ENCODE measurements at regions not wholly inside any gene's neighbourhood (a gene's known extent, or its start where the extent isn't known, plus 50 kb on each side); places are given as distances from the start of the nearest gene placed in this dataset.

DNA sequence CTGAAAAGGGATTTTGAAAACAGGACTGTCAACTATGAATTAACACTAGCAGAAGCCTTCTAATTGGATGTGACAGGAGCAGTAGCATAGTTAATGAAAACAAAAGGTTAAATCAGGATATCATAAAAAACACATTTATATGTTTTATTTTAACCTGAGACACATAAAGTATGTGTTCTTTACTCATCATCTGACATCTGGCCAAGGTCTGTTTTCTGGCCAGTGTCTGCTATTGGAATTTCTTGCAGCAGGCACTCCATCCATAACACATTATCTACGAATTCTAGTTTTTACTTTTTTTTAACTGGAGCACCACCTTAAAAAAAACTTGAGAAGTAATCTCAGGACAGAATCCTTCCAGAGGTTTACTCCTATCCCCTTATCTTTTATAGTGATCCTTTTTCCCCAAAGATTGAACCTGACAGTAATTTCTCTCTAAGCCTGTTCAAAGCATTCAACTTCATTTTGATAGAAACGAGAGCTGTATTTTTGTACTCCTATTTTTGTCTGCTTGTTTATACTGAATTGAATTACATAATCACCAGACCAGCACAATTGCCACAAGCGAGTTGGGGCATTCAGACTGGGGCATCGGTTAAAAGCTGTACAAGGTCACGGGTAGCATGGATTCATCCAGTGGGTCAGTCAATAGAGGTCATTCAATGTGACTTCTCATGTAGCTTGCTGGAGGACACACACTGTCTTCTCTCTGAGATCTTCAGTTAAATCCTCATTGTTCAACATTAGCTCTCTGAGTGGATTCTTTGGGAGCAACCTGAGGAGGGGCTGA is 205.6 kb upstream of the CLINT1 start:
- H3K4me1 Mint-ChIP-seq, result no peaks in the 10 kb centered on the region
- ATAC-seq (no peak), DNase-seq (no peak)
- peaks cover 6% of the 10 kb centered on the region for H3K27me3 Mint-ChIP-seq
- H3K9me3 Mint-ChIP-seq, result no peaks in the 10 kb centered on the region
- H3K4me3 Mint-ChIP-seq, result no peak overlapping the region
- H3K36me3 Mint-ChIP-seq (ENCODE audit: low read depth), result no peaks in the 10 kb centered on the region
- H3K27ac Mint-ChIP-seq, result no peak overlapping the region

DNA sequence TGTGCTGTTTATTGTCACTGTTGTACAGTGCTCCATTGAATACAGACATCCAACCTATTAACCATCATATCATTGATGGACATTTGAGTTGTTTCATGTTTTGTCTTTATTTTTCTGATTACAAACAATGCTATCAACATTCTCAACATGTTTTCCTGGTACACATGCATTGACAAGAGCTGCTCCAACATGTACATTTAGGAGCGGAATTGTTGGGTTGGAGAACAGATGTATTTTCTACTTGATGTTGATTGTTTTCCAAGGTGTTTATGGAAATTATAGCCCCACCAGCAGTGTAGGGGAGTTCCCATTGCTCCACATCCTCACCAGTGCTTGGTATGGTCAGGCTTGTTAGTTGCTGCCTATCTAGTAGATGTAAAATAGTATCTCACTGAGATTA is 204.1 kb upstream of the CLINT1 start:
- Mint-ChIP-seq H3K27ac (no peak overlapping the region), H3K4me1 (no peaks in the 10 kb centered on the region), H3K36me3 (ENCODE audit: low read depth) (no peaks in the 10 kb centered on the region), H3K4me3 (no peak overlapping the region), H3K27me3 (peaks cover 9% of the 10 kb centered on the region), H3K9me3 (no peaks in the 10 kb centered on the region)
- ATAC-seq (no peak), DNase-seq (no peak)

DNA sequence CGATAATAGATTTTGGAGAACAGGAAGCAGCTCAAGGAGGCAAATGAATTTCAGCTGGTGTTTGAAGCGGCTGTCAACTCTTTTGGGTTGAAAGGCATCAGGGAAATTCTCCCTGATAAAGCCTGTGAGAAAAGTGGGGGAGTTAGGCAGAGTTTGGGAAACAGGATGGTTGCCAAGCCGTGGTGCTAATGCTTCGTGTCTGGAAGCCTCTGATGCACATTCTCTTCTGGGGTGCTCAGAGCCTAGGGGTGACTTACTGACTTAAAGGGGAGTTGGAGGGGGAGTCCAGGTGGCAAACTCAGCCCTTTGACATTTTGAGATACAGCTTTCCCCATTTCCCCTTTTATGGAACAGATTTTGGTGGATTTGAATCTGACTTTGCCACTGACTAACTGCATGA is 202.5 kb upstream of the CLINT1 start:
- ATAC-seq, result no peak
- H3K9me3 Mint-ChIP-seq, result no peaks in the 10 kb centered on the region
- no peak overlapping the region for H3K27ac Mint-ChIP-seq
- no peaks in the 10 kb centered on the region for H3K4me1 Mint-ChIP-seq
- H3K36me3 Mint-ChIP-seq (ENCODE audit: low read depth), result no peaks in the 10 kb centered on the region
- H3K4me3 Mint-ChIP-seq, result no peak overlapping the region
- H3K27me3 Mint-ChIP-seq, result peaks cover 9% of the 10 kb centered on the region
- DNase-seq, result no peak

DNA sequence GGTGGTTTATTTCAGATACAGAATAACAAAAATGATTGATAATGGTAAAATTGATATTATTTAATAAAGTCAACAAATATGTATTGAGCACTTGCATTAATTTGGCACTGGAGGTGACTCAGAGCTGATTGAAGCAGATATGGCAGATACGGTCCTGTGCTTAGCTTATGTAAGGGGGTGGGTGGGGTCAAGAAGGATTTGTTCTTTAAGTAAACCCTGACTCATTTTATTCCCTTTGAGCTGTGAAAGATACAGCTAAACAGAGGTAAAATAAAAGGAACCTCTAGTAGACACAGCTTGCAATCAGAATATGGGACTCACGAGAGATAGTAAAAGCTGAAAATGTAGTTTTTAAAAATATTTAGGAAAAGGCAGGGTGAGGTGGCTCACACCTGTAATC is 201.3 kb upstream of the CLINT1 start:
- Mint-ChIP-seq H3K27ac (no peak overlapping the region), H3K9me3 (no peaks in the 10 kb centered on the region), H3K36me3 (ENCODE audit: low read depth) (no peaks in the 10 kb centered on the region), H3K4me3 (no peak overlapping the region), H3K4me1 (no peaks in the 10 kb centered on the region), H3K27me3 (peaks cover 9% of the 10 kb centered on the region)
- DNase-seq (no peak), ATAC-seq (no peak)

DNA sequence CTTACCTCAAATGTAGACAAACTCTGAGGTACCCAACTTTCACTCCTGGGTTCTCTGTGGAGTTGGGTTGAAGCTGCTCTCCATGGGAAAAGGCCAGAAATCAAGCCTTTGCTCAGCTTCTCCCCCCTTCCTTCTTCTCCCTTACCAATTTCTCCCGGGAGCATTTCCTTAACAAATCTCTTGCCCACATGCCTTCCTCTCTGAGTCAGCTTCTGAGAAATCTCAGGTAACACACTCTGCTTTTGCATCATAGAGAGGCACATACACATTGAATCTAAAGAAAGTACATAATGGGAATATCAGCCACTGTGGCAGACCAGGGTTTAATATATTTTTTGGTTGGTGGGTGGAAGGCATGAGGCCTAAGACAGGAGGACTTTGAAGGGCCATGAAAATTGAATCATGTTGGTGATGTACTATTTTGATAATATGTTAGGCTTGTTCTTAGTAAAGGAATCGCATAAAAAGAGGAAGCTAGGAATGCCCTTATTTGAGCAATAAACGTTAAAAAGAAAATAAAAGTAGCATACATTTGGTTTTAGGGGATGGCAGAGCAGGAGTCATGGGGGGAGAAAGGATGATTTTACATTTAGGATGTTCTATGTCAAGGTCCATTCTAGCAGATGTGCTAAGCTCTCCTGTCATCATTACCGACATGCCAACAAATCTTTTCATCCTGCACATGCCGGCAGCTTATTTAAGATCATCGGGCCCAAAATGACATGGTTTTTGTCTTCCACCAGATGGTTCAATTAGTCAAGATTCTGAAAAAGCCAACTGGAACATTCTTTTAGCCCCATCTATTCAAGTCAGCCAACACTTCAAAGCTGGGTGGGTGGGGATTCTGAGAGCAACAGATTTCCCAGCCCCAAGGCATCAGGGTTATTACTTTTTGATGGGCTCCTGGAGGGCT is 199.5 kb upstream of the CLINT1 start:
- no peak for DNase-seq
- no peak overlapping the region for H3K4me3 Mint-ChIP-seq
- H3K4me1 Mint-ChIP-seq, result no peaks in the 10 kb centered on the region
- H3K27me3 Mint-ChIP-seq, result peaks cover 11% of the 10 kb centered on the region
- no peak for ATAC-seq
- no peaks in the 10 kb centered on the region for H3K9me3 Mint-ChIP-seq
- H3K36me3 Mint-ChIP-seq (ENCODE audit: low read depth), result no peaks in the 10 kb centered on the region
- H3K27ac Mint-ChIP-seq, result no peak overlapping the region

DNA sequence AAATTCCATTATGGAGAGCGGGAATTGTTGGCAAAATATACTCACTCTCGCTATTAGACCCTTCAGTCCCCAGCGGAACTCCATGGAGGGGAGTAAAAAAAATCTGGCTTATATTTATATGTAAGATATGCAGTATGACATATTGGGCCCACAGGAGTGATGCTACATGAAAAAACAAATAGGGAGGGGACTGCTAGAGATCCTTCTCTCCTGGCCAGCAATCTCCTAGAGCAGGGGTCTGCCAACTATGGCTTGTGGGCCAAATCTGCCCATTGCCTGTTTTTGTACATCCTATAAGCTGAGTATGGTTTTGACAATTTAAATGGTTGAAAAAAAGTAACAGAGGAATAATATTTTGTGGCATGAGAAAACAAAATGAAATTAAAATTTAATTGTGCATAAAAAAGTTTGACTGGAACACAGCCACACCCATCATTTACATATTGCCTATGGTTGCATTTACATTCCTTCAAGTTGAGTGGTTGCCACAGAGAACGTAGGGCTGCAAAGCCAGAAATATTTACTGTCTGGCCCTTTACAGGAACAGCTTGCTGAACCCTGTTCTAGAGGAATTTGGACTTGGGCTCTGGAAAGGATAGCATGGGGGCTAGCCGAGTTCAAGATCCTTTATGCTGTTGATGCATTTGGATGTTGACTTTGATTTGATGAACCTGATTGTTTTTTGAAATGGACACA is 197.3 kb upstream of the CLINT1 start:
- H3K4me3 Mint-ChIP-seq, result no peak overlapping the region

DNA sequence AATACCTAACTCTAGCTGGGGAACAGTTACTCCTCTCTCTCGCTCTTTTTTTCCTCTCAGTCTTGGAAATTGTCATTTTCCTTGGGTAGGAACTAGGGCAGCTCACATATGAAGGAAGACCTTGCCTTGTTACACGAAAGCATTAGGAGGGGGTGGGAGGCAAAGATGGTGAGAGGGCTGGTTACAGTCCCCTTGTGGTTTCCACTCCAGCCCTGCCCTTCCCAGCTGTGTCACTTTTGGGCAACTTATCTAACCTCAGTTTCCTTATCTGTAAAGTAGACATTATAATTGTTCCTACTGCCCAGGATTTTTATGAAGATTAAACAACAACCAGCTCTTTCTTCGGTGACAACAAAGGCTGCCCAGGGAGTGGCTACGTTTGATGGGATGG is 196.2 kb upstream of the CLINT1 start:
- ATAC-seq, result no peak
- H3K9me3 Mint-ChIP-seq, result no peaks in the 10 kb centered on the region
- H3K4me1 Mint-ChIP-seq, result no peaks in the 10 kb centered on the region
- H3K36me3 Mint-ChIP-seq (ENCODE audit: low read depth), result no peaks in the 10 kb centered on the region
- DNase-seq, result no peak
- no peak overlapping the region for H3K4me3 Mint-ChIP-seq
- H3K27me3 Mint-ChIP-seq, result peaks cover 16% of the 10 kb centered on the region
- H3K27ac Mint-ChIP-seq, result no peak overlapping the region

More for the DNA sequence above, 197.3 kb upstream of the CLINT1 start:
- Mint-ChIP-seq H3K27ac (no peak overlapping the region), H3K9me3 (no peaks in the 10 kb centered on the region), H3K4me1 (no peaks in the 10 kb centered on the region), H3K36me3 (ENCODE audit: low read depth) (no peaks in the 10 kb centered on the region), H3K27me3 (peaks cover 14% of the 10 kb centered on the region)
- DNase-seq, result no peak
- no peak for ATAC-seq

DNA sequence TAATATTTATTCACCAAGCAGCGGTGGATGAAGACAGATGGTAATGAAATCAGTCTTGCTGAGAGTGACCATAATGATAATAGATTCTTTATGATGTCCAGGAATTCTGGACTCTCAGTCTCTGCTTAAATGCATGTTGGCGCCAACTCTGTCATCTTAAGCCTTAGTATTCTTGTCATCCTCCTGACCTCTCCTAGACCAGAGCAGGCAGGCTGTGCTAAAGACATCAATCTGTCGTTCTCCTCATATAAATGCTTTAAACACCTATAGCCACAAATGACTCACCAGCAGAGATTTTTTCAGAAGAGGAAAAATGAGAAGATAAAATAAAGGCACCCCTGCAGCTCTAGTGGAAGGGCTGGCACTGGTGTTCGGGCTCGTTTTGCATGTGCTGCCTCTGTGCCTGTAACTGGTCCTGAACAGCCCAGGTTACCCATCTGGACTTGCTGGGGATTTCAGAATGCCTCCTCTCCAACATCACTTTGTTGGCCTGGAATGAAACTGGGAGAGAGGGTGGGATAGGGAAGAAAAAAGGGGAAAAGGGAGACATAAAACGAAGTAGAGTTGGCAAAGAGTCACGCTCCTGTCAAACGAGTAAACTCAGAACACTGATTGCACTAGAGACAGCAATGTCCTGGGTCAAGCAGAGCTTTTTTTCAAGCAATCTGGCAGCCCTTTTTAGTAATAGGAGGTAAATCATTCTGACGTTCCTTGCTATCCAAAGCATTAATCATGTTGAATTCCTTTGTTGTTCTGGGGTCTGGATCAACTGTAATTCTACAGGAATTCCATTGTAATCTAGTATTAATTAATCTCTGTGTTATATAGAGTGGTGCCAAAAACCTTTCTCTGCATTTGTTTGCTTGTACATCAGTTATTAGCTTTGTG is 195.5 kb upstream of the CLINT1 start:
- H3K36me3 Mint-ChIP-seq (ENCODE audit: low read depth), result no peaks in the 10 kb centered on the region

DNA sequence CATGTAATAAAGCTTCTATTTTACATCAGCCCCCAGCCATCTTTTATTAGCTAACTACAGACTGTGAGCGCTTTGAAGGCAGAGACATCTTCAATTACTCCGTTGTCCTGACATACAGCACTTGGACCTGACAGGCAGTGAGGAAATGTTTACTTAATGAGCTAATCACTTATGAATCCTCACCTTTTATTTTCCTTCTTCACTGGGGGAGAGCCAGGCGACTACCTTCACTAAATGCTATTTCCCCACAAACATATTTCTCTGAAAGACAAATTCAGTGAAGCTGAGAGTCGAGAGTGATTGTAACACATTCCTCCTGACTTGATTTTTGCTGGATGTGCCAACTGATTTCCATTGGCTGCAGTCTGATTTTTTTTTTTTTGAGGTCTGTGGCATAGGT is 192.1 kb upstream of the CLINT1 start:
- Mint-ChIP-seq H3K27ac (no peak overlapping the region), H3K4me1 (no peaks in the 10 kb centered on the region), H3K9me3 (no peaks in the 10 kb centered on the region), H3K27me3 (peaks cover 13% of the 10 kb centered on the region), H3K4me3 (no peak overlapping the region), H3K36me3 (ENCODE audit: low read depth) (no peaks in the 10 kb centered on the region)
- no peak for DNase-seq
- no peak for ATAC-seq

More for the DNA sequence above, 195.5 kb upstream of the CLINT1 start:
- DNase-seq, result no peak
- Mint-ChIP-seq H3K27me3 (peaks cover 13% of the 10 kb centered on the region), H3K4me1 (no peaks in the 10 kb centered on the region), H3K27ac (no peak overlapping the region), H3K9me3 (no peaks in the 10 kb centered on the region), H3K4me3 (no peak overlapping the region)
- ATAC-seq, result no peak

DNA sequence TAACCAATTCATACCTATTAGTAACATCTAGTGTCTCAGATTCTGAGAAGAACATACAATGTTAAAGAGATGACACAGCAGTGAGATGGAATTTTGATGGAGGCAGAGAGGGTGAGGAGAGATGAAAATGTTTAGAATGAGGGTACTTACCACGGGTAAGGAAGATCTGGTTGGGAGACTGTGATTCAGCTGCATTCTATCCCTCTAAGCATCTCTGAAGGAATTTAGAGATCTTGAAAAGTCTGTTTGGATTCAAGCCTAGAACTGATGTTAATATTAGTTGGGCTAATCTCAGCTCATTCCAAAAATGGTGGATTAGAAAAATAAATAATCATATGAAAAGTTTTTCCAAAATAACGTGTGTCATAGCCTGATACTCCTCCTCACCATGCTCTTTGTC is 191.5 kb upstream of the CLINT1 start:
- H3K36me3 Mint-ChIP-seq (ENCODE audit: low read depth), result no peaks in the 10 kb centered on the region
- H3K4me1 Mint-ChIP-seq, result no peaks in the 10 kb centered on the region
- peaks cover 13% of the 10 kb centered on the region for H3K27me3 Mint-ChIP-seq
- no peak overlapping the region for H3K4me3 Mint-ChIP-seq
- DNase-seq, result no peak
- no peak for ATAC-seq
- no peak overlapping the region for H3K27ac Mint-ChIP-seq
- H3K9me3 Mint-ChIP-seq, result no peaks in the 10 kb centered on the region

DNA sequence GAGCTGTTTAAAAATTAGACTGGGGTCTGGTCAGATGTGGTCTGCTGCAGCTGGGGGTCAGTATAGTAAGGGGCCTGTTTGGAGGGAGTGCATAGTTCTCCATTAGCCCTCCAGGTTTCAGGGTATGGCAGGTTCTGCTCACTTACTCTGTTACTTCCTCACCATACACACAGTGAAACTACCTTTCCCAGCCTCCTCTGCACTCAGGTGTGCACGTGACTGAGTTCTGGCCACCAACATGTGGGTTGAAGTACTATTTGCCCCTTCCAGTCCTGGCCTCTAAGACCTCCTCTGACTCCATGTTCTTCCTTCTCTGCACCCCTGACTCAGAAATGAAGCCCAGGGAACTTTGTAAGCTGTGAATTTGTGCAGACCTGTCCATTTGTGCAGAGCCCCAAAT is 190.5 kb upstream of the CLINT1 start:
- Mint-ChIP-seq H3K4me1 (no peaks in the 10 kb centered on the region), H3K36me3 (ENCODE audit: low read depth) (no peaks in the 10 kb centered on the region), H3K27me3 (peaks cover 11% of the 10 kb centered on the region), H3K4me3 (no peak overlapping the region), H3K9me3 (no peaks in the 10 kb centered on the region), H3K27ac (no peak overlapping the region)
- ATAC-seq (no peak), DNase-seq (no peak)

DNA sequence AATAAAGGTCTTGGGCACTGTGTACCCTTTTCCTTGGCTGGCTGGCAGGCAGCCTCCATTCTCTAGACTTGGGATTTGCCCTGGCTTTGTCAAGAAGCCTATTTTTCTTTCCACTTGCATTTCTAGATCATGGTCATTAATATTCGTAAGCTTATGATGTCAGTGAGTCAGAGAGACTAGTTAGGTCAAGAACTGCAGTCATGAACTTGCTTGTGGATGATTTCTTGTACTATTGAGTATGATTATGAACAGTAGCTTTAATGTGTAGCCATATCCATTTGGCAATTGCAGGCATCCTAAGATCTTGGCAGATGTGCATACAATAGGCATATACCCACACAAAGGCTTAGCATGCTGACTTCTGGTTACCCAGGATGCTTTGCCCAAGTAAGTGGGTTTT is 186.8 kb upstream of the CLINT1 start:
- no peak for DNase-seq

DNA sequence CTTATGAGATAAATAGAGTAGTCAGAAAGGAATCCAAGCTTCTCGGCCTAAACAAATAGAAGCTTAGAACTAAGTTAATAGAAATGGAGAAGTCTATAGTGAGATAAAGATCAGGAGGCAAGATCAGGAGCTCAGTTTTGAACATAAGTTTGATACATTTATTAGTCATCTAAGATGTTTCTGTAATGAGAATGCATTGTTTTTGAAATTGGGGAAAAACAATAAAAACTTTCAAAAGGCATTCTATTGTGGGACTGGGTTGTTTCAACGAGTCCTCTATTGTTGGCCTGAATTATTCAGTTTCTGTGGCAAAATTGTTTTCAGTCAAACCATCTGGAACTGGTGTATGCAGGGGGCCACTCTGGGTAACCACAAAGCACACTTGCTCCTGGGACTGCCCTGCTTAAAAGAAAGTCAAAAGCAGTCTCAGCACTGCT is 181.0 kb upstream of the CLINT1 start:
- H3K27ac Mint-ChIP-seq, result no peak overlapping the region
- peaks cover 7% of the 10 kb centered on the region for H3K9me3 Mint-ChIP-seq
- H3K27me3 Mint-ChIP-seq, result no peaks in the 10 kb centered on the region
- DNase-seq (no peak), ATAC-seq (no peak)
- no peaks in the 10 kb centered on the region for H3K36me3 Mint-ChIP-seq (ENCODE audit: low read depth)
- no peak overlapping the region for H3K4me3 Mint-ChIP-seq
- no peaks in the 10 kb centered on the region for H3K4me1 Mint-ChIP-seq

More for the DNA sequence above, 186.8 kb upstream of the CLINT1 start:
- H3K9me3 Mint-ChIP-seq, result no peaks in the 10 kb centered on the region
- no peak for ATAC-seq
- H3K4me3 Mint-ChIP-seq, result no peak overlapping the region
- H3K27ac Mint-ChIP-seq, result no peak overlapping the region
- H3K4me1 Mint-ChIP-seq, result no peaks in the 10 kb centered on the region
- H3K27me3 Mint-ChIP-seq, result peaks cover 6% of the 10 kb centered on the region
- no peaks in the 10 kb centered on the region for H3K36me3 Mint-ChIP-seq (ENCODE audit: low read depth)

DNA sequence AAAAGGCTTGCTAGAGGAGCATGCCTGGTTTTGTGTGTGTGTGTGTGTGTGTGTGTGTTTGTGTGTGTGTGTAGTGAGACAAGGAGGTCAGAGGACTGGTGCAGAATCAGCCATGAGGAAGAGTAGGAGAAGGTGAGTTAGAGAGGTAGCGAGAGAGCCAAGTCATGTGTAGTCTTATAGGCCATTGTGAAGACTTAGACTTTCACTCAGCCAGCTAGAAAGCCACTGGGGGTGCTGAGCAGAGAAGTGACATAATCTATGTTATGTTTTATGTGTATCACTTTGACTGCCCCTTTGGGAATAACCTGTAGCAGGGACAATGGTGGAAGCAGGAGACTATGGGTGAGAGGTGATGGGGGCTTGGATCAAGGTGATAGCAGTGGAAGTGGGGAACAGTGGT is 180.5 kb upstream of the CLINT1 start:
- no peak overlapping the region for H3K27ac Mint-ChIP-seq
- H3K4me3 Mint-ChIP-seq, result no peak overlapping the region
- no peak for ATAC-seq
- H3K9me3 Mint-ChIP-seq, result peaks cover 11% of the 10 kb centered on the region
- no peaks in the 10 kb centered on the region for H3K27me3 Mint-ChIP-seq
- no peak for DNase-seq
- no peaks in the 10 kb centered on the region for H3K36me3 Mint-ChIP-seq (ENCODE audit: low read depth)
- H3K4me1 Mint-ChIP-seq, result no peaks in the 10 kb centered on the region
